PC-9 (cell line): ENCODE measurements at regions not wholly inside any gene's neighbourhood (a gene's known extent, or its start where the extent isn't known, plus 50 kb on each side); places are given as distances from the start of the nearest gene placed in this dataset.

Experiments used
- CTCF ChIP-seq: fragments of 200-600 bp; sonication (generic); conservative IDR thresholded peaks from 2 replicates; pipeline ENCODE4 v1.6.1; 2017; ENCODE audit warnings: mixed run types, antibody characterized with exemption, mild to moderate bottlenecking, moderate library complexity
- EZH2 ChIP-seq: fragments of 200-600 bp; sonication (generic); IDR thresholded peaks from 2 replicates; pipeline ENCODE4 v1.8.0; 2017; ENCODE audit warnings: antibody characterized with exemption, low read depth

- no peak for TF ChIP-seq CTCF
- TF ChIP-seq EZH2: no peak
Observed at GRCh38 chr5:57004800-57005199, 52.9 kb upstream of the MIER3 start.
